ENCODE measurements at regions not wholly inside any gene's neighbourhood (a gene's known extent, or its start where the extent isn't known, plus 50 kb on each side); places are given as distances from the start of the nearest gene placed in this dataset.
A peak's percentile ranks its signal among the peaks of the same experiment; 100 is the strongest.
"Not testable (repeated sequence)": the region's sequence is repeated elsewhere in the genome, so short reads cannot be mapped to it uniquely, and the experiment has no call there.

DNA sequence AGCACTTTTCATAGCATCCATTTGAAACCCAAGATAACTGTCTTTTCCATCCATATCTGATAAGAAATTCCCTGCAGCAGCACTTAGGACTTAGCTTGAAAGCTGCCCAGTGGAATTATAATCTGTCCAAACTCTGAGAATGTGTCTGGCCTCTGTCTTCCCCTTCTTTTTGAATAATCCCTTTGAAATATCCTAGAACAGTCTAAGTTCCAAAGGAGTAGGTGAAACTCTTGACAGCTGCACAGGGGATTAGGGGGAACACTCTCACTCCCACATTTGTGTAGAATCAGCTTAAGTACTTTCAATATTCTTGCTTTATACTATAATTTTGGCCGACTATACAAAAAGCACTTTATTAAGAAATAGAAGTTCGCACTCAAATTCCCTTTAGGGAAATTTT, 157.7 kb downstream of the PAPSS1 start:
- in situ Hi-C loops (cut with HindIII; ENCODE audit: low pct_unique_long_range_greater_than_20kb, low sequenced_read_pairs), result no loop called here
- DNase-seq (ENCODE audit: low read depth), result no peak

DNA sequence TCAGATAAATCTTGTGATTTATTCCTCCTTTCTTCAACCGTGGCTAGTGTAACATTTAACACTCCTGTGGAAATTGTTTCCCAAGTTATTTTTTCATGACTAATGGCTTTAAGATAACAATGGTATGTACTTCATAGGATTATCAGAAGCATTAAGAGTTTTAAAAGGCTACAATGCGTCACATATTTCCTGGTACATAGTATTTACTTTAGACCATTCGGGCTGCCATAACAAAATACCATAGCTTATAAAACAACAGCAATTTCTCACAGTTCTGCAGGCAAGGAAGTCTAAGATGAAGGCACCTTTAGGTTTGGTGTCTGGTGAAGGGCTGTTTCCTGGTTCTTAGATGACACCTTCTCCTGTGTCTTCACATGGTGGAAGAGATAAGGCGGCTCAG, 158.6 kb downstream of the PAPSS1 start:
- in situ Hi-C loops (cut with HindIII; ENCODE audit: low pct_unique_long_range_greater_than_20kb, low sequenced_read_pairs), result no loop called here
- DNase-seq (ENCODE audit: low read depth), result no peak

DNA sequence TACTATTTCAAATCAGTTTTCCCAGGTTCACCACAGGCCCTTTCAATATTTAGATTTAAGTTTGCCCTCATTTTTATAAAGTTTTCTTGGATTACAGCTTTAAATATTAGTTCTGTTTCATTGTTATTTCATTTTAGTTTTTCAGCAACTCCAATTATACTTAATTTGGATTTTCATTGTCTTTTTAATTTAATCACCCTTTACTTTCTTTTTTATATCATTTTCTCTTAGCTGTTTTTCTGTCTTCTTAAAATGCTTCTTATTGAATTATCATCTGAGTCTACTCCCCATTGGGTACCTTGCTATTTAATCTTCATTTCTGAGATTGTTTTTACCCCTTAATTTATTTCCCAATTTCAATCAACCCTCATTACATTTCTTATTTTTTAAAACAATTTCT, 160.4 kb downstream of the PAPSS1 start:
- in situ Hi-C loops (cut with HindIII; ENCODE audit: low pct_unique_long_range_greater_than_20kb, low sequenced_read_pairs), result no loop called here
- no peak for DNase-seq (ENCODE audit: low read depth)

DNA sequence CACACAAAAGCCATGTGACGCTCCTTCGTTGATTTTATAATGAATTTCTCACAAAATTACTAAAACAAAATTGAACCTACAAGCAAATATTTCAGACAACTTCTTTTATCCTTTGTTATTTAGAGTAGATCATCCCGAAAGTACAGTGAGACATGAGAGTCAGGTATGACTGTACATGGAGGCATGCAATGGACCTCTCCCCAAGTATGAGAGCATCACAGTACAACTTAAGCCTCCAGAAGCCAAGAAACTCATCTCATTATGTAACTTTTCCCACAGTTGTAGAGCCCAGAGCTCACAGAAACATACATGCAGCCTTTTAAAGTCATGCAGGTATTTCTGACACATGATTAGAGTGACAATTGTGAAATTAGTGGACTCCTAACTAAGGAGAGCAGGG, 167.7 kb downstream of the PAPSS1 start:
- DNase-seq (ENCODE audit: low read depth), result no peak
- in situ Hi-C loops (cut with HindIII; ENCODE audit: low pct_unique_long_range_greater_than_20kb, low sequenced_read_pairs), result no loop called here

DNA sequence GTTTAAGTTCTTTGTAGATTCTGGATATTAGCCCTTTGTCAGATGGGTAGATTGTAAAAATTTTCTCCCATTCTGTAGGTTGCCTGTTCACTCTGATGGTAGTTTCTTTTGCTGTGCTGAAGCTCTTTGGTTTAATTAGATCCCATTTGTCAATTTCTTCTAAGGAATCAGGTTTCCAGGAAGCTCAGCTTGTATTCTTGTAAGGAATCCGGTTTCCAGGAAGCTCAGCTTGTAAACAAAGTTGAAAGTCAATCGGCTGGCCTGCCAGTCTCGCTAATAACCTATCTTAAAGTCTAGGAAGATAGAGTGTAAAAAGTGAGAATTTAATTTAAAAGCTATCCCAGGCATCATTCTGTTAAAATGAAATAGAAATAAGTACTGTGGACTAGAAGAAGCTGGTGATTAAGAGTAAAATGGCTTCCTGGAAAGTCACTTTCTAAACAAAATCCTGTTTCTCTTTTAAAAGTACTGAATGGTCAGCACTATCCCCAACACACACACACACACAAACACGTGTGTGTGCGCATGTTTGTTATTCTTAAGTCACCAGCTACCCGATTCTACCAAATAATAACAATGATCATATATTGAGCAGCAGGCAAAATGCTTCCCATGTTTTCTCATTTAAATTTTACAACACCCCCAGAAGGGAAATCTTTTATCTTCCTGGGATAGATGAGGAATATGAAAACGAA, 171.7 kb downstream of the PAPSS1 start:
- no peak for DNase-seq (ENCODE audit: low read depth)
- in situ Hi-C loops (cut with HindIII; ENCODE audit: low pct_unique_long_range_greater_than_20kb, low sequenced_read_pairs), result no loop called here

DNA sequence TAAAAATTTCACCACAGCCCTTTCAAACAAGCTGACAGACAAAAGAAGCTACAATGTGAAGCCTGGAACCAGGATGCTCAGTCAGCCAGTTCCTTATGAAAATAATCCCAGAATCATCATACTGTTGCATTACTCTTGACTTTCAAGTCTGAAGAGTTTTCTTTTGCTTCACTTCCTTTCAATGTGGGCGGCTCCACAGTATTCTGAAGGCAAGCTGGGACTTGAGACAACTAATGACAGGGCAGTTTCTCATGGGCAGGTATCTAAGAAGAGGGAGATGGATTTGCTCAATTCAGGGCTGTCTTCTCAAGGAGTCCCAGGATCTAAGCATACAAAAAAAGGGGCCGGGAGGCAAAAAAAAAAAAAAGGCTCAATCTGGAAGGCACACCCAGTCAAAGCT, 173.4 kb downstream of the PAPSS1 start:
- DNase-seq (ENCODE audit: low read depth), result no peak
- in situ Hi-C loops (cut with HindIII; ENCODE audit: low pct_unique_long_range_greater_than_20kb, low sequenced_read_pairs), result no loop called here

DNA sequence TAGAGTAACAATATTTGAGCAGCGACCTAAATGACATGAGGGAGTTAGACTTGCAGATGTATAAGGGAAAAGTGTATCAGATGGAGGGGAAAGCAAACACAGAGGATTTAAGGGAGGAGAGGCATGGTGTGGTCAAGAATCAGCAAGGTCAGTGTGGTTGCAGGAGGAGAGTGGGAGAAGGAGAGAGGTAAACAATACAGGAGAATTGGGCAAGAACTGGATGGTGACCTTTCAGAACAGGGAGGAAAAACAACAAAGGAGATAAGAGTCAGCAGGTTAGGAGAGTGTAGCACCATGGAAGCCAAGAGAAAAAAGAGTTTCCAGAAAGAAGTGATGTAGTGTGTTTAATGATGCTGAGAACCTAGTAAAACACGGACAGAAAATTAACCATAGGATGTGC, 178.5 kb downstream of the PAPSS1 start:
- no peak for DNase-seq (ENCODE audit: low read depth)
- in situ Hi-C loops (cut with HindIII; ENCODE audit: low pct_unique_long_range_greater_than_20kb, low sequenced_read_pairs), result no loop called here

DNA sequence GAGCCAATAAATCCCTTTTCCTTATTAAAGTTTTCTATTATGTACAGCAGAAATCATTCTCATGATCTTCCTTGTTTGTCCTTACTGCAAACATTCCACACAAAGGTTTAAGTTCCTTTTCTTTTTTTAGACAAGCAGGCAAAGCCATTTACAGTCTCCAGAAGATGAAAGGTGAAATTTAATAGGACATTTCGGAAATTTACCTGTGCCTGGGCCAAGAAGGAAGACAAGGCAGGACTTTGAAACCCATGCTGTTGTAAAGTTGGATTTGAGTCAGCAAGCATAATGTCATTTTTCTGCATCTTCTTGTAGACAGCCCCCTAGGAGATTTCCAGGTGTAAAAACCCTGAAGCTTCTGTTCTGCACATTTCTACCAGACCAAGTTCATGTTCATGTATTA, 188.1 kb downstream of the PAPSS1 start:
- in situ Hi-C loops (cut with HindIII; ENCODE audit: low pct_unique_long_range_greater_than_20kb, low sequenced_read_pairs), result no loop called here
- DNase-seq (ENCODE audit: low read depth), result no peak

DNA sequence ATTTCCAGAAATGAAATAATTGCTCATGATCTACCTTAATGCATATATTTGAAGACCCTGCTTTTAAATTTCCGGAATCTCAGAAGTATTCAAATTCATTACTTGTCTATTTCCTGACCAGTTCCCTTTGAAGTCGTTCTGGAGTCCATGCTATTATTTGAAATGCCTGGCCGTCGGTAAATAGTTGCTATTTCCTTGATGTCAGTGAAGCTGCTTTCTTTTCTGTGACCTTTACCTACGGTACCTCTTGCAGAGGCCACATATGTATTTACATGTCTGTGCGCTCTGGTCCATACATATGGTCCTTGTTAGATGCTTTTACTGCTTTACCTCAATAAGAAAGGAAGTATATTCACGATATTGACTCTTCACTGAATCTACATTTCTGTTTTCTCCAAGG, 199.7 kb downstream of the PAPSS1 start:
- no peak for DNase-seq (ENCODE audit: low read depth)
- in situ Hi-C loops (cut with HindIII; ENCODE audit: low pct_unique_long_range_greater_than_20kb, low sequenced_read_pairs), result no loop called here

DNA sequence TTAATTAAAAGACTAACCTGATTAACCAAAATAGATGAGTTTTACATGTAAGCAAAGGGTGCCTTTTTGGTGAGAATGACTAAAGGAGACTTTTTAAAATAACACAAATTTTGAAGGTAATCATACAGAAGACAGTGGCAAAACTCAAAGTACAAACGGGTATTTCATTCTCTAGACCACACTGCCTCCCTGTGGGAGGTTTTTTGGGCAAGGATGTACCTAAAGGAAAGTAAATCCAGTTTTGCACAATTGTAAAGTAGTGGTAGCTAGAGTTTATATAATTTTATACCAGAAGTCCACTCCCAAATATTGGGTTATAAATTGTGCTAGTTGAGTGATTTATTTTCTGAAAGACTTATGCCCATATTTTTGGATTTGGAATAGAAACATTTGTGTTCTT, 201.0 kb downstream of the PAPSS1 start:
- DNase-seq (ENCODE audit: low read depth), result peak; percentile 1
- in situ Hi-C loops (cut with HindIII; ENCODE audit: low pct_unique_long_range_greater_than_20kb, low sequenced_read_pairs), result no loop called here

DNA sequence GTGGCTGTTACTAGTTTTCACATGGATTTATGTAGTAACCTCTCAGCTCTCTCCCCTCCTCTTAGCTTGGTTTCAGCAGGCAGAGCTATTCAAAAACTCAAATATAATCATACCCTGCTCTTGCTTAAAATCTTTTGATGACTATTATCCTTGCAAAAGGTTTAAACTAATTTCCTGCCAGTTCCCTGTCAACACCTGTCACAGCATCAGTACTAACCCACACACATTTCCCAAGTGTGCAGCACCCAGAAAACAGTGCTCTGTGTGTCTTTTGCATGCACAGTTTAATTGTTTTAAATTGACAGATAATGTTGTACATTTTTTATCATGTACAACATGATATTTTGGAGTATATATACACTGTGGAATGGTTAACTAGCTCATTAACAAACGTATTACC, 202.0 kb downstream of the PAPSS1 start:
- in situ Hi-C loops (cut with HindIII; ENCODE audit: low pct_unique_long_range_greater_than_20kb, low sequenced_read_pairs), result no loop called here
- no peak for DNase-seq (ENCODE audit: low read depth)

DNA sequence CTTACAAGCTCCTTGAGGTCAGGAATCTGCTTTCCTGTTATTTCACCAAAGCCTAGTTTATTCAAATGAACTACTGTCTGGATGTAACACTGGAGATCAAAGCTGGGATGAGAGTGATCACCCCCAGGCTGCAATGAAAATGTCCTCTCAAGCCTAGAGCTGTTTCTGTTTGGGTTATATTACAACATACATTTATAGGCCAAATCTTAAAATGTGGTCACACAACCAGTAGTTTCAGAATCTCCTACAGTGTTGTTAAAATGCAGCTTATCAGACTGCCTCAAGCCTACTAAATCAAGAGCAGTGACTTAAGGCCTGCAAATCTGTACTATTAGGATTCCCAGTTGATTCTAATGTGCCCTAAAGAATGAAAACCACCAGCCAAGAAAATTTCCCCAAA, 207.5 kb downstream of the PAPSS1 start:
- no peak for DNase-seq (ENCODE audit: low read depth)
- in situ Hi-C loops (cut with HindIII; ENCODE audit: low pct_unique_long_range_greater_than_20kb, low sequenced_read_pairs), result no loop called here

DNA sequence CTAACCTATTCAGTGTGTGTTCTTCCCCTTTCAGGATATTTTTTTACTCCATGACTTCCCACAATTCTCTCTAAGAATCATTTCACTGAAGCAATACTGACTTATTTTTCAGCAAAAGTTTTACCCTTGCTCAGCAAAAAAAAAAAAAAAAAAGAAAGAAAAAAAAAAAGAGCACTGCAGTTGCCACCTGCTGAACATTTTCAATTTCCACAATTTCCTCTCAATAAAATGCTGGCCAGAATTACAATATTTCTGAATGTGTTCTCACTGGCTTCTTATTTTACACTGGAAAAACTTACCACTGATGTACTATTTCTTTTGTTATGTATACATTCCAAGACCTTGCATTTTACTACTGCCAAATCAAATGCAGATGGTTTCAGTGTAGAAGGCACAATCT, 210.4 kb downstream of the PAPSS1 start:
- DNase-seq (ENCODE audit: low read depth), result no peak
- in situ Hi-C loops (cut with HindIII; ENCODE audit: low pct_unique_long_range_greater_than_20kb, low sequenced_read_pairs), result no loop called here

DNA sequence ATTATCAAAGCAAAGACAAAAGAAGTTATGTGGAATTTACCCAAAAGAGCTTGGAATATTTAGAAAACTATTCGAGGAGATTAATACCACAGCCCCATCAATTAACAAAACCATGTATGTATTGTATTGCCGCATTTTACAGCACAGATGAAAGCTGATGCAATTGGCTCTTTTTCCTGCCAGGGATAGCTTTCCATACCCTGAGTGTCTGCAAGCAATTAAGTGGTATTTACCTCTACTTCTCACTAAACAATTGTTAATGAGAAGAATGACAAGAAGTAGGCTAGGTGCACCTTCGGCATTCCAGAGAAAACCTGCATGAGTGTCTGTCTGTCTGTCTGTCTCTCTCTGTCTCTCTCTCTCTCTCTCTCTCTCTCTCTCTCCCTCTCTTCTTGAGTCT, 219.5 kb downstream of the PAPSS1 start:
- no peak for DNase-seq (ENCODE audit: low read depth)
- in situ Hi-C loops (cut with HindIII; ENCODE audit: low pct_unique_long_range_greater_than_20kb, low sequenced_read_pairs), result no loop called here

DNA sequence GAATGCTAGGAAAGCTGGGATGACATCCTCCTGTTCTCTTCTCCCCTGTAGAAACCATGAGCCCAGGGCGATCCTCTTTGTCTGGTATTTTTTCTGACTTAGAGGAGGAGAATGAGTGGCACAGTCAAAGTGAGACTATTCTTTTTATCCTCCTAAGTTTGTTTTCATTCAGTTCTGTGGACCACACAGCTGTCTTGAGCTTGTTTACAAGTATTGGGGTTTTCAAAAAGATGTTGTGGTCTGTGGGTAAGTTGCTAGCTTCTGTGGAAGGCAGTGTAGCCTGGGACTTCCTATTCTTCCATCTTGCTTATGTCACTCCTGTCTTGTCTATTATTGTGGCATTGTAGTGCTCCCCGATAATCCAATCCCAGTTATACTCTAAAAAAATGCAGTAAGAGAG, 223.0 kb downstream of the PAPSS1 start:
- in situ Hi-C loops (cut with HindIII; ENCODE audit: low pct_unique_long_range_greater_than_20kb, low sequenced_read_pairs), result no loop called here
- no peak for DNase-seq (ENCODE audit: low read depth)

DNA sequence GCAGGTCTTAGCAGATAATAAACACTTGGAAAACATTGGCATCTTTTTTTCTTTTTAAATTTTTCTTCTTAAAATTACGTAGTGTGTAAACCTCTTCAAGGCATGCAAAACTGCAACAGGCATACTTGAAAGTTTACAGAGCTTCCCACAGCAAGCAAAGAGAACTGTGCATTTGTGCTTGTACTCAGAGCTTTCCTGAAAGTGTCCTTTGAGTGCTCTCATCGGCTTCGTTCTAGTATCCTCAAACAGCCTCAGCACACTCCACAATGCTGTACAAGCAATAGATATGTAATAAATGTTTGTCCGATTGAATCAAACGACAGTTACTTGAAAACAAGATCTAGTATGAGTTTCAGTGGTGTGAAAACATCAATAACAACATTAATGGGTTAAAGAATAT, 227.5 kb downstream of the PAPSS1 start:
- no peak for DNase-seq (ENCODE audit: low read depth)
- in situ Hi-C loops (cut with HindIII; ENCODE audit: low pct_unique_long_range_greater_than_20kb, low sequenced_read_pairs), result no loop called here

DNA sequence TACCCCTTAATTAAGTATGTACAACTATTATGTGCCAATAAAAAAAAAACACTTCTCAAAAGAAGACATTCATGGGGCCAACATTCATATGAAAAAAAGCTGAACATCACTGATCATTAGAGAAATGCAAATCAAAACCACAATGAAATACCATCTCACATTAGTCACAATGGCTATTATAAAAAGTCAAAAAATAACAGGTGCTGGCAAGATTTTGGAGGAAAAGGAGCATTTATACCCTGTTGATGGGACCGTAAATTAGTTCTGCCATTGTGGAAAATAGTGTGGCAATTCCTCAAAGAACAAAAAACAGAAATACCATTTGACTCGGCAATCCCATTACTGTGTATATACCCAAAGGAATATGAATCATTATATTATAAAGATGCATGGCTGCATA, 229.9 kb downstream of the PAPSS1 start:
- DNase-seq (ENCODE audit: low read depth), result no peak
- in situ Hi-C loops (cut with HindIII; ENCODE audit: low pct_unique_long_range_greater_than_20kb, low sequenced_read_pairs), result no loop called here

DNA sequence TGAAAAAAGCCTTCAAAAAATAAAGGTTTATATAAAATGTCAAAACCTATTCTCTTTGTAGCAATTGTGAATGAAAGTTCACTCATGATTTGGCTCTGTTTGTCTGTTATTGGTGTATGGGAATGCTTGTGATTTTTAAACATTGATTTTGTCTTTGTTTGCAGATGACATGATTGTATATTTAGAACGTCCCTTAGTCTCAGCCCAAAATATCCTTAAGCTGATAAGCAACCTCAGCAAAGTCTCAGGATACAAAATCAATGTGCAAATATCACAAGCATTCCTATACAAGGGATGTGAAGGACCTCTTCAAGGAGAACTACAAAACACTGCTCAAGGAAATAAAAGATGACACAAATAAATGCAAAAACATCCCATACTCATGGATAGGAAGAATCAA, 236.4 kb downstream of the PAPSS1 start:
- in situ Hi-C loops (cut with HindIII; ENCODE audit: low pct_unique_long_range_greater_than_20kb, low sequenced_read_pairs); DNase-seq (ENCODE audit: low read depth): not testable (repeated sequence)

DNA sequence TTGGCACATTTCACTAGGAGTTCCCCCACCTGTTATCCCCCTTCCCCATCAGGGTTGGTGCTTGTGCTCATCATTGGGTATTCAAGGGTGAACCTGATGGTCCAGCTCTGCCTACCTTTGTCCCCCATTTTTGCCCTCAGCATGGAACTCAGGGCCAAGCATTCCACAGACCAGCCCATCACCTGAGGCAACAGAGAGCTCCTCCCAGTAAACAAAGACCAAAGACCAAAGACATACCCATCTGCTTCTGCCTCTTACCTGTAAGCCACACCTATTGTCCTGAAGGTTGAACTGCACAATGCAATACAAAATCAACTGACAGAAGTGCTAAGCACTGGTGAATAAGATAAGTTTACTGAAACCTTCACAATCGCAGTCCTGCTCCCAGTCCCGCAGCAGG, 237.5 kb downstream of the PAPSS1 start:
- no peak for DNase-seq (ENCODE audit: low read depth)
- in situ Hi-C loops (cut with HindIII; ENCODE audit: low pct_unique_long_range_greater_than_20kb, low sequenced_read_pairs), result no loop called here

DNA sequence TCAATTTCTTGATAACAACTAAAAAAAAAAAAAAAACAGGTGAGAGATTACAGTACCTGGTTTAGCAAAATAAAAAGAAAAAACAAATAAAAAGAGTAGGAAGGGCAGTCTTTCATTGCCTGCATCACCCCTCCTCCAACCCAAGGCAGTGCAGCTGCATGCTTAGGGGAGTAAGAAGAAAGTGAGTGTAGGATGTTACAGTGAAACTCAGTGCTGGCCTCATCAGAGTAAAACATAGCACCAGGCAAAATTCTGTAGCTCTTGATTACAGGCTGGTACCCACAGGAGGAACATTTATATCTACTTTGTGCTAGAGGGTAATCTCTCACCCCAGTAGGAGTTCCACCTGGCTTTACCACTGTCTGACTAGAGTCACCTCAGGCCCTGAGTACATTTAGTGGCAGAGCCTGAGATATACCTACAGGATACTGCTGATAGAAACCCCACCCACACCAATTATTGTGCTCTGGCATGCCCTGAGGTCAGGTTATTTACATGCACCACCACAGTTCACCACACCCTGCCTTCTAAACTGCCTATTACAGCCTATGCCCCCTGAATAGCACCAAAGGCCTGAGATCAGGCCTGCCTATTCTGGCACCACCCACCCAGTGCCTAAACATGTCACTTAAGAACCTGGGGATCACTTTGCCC, 241.6 kb downstream of the PAPSS1 start:
- no peak for DNase-seq (ENCODE audit: low read depth)
- in situ Hi-C loops (cut with HindIII; ENCODE audit: low pct_unique_long_range_greater_than_20kb, low sequenced_read_pairs), result no loop called here

Measured in Caki2 (cell line).